ENCODE measurements at regions not wholly inside any gene's neighbourhood (a gene's known extent, or its start where the extent isn't known, plus 50 kb on each side); places are given as distances from the start of the nearest gene placed in this dataset.

DNA sequence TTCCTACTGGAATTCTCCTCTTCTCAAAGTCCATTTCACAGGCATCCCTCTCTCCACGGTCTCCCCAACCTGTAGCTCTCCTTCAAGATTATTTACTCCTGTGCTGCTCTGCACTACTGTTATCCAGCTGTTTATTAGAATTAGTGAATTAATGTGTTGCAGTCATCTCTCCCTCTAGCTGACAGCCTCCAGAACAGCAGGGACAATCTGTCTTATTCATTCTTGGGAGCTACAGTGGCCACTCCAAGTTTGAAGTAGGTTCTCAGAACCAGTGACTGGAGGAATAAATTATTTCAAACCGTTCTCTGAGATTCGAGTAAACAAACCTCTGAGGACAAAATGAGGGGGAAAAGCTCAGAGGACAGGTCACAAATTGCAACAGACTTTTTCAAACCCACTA is 330.9 kb downstream of the RRAGC start:
- H2AFZ ChIP-seq (ENCODE audit: low read length), result no peak overlapping the region
- H3K9ac ChIP-seq (ENCODE audit: extremely low read depth, insufficient read length, low read length), result no peak overlapping the region
- Mint-ChIP-seq H3K9me3 (no peaks in the 10 kb centered on the region), H3K27me3 (ENCODE audit: low read depth) (peaks cover 10% of the 10 kb centered on the region; the same call in 1 of the 2 replicates), H3K4me3 (no peak overlapping the region), H3K36me3 (ENCODE audit: insufficient read depth in 1 of 3, low read depth in 3 of 3) (no peaks in the 10 kb centered on the region), H3K4me1 (peaks cover 4 to 5% of the 10 kb centered on the region in 2 experiments), H3K27ac (no peak overlapping the region)
- no peaks in the 10 kb centered on the region for H3K23me2 ChIP-seq (ENCODE audit: insufficient read length, low read depth, low read length, poor library complexity, severe bottlenecking)
- no peaks in the 10 kb centered on the region for H3K27me3 ChIP-seq (ENCODE audit: insufficient read depth, low read length)
- no peak overlapping the region for H3T11ph ChIP-seq (ENCODE audit: low read length)
- DNase-seq, result no peak
- no peak overlapping the region for H3K27ac ChIP-seq (ENCODE audit: insufficient read length, low read depth, low read length)
- H3K23ac ChIP-seq (ENCODE audit: insufficient read length, low read depth, low read length), result no peak overlapping the region
- H2BK120ac ChIP-seq (ENCODE audit: low read depth, low read length, poor library complexity, severe bottlenecking), result no peak overlapping the region
- no peak overlapping the region for H4K8ac ChIP-seq (replicated peaks; ENCODE audit: insufficient read length, low read depth, low read length)
- no peak overlapping the region for H2AK5ac ChIP-seq (ENCODE audit: insufficient read length, low read length)
- H2BK20ac ChIP-seq (ENCODE audit: low read depth, low read length, poor library complexity, severe bottlenecking), result no peak overlapping the region
- H2BK5ac ChIP-seq (ENCODE audit: insufficient read length, low read length), result no peak overlapping the region
- H2BK15ac ChIP-seq (ENCODE audit: low read depth, low read length), result no peak overlapping the region
- H4K5ac ChIP-seq (ENCODE audit: insufficient read length, low read depth, low read length), result no peak overlapping the region
- TF ChIP-seq, protein P1, sequence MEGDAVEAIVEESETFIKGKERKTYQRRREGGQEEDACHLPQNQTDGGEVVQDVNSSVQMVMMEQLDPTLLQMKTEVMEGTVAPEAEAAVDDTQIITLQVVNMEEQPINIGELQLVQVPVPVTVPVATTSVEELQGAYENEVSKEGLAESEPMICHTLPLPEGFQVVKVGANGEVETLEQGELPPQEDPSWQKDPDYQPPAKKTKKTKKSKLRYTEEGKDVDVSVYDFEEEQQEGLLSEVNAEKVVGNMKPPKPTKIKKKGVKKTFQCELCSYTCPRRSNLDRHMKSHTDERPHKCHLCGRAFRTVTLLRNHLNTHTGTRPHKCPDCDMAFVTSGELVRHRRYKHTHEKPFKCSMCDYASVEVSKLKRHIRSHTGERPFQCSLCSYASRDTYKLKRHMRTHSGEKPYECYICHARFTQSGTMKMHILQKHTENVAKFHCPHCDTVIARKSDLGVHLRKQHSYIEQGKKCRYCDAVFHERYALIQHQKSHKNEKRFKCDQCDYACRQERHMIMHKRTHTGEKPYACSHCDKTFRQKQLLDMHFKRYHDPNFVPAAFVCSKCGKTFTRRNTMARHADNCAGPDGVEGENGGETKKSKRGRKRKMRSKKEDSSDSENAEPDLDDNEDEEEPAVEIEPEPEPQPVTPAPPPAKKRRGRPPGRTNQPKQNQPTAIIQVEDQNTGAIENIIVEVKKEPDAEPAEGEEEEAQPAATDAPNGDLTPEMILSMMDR (conservative IDR thresholded peaks at IDR 0.05), result no peak
- H3K14ac ChIP-seq (ENCODE audit: insufficient read depth, low read length), result no peak overlapping the region
- H3K9me3 ChIP-seq (ENCODE audit: control insufficient read depth, low read depth, low read length), result no peaks in the 10 kb centered on the region
- no peak overlapping the region for H3K4me2 ChIP-seq (ENCODE audit: insufficient read depth, insufficient read length, low read length)
- H4K20me1 ChIP-seq (ENCODE audit: control insufficient read depth, insufficient read depth, insufficient read length), result no peaks in the 10 kb centered on the region
- no peak overlapping the region for H3K18ac ChIP-seq (ENCODE audit: insufficient read length, low read depth, low read length)
- no peak overlapping the region for H3K56ac ChIP-seq (ENCODE audit: insufficient read length, low read depth, low read length)
- H3K4me1 ChIP-seq (ENCODE audit: insufficient read depth, low read length), result 0 out of 2 replicates have a peak, but pooled peaks cover 5% of the 10 kb centered on the region
- no peak overlapping the region for H2BK12ac ChIP-seq (ENCODE audit: insufficient read length, low read depth, low read length)
- no peak overlapping the region for H4K91ac ChIP-seq (ENCODE audit: insufficient read length, low read depth, low read length)
- H3K4ac ChIP-seq (ENCODE audit: low read depth, low read length), result no peak overlapping the region
- H3K79me2 ChIP-seq (ENCODE audit: insufficient read depth, low read length), result no peaks in the 10 kb centered on the region
- no peaks in the 10 kb centered on the region for H3K79me1 ChIP-seq (ENCODE audit: insufficient read depth, low read depth, low read length, poor library complexity, severe bottlenecking)
- WGBS (ENCODE audit: extremely low coverage, insufficient read length, low lambda C conversion rate), result no CpG with 5 or more reads among the region's 3 CpGs

Data from H9 (cell line).